GM19372 (cell line): ENCODE measurements at regions not wholly inside any gene's neighbourhood (a gene's known extent, or its start where the extent isn't known, plus 50 kb on each side); places are given as distances from the start of the nearest gene placed in this dataset.

Source experiments
- ATAC-seq: cut with Tn5 transposase; IDR thresholded peaks from one replicate; pipeline ENCODE4 v1.9.1; 2021; ENCODE audit warnings: mild to moderate bottlenecking, low read depth, moderate library complexity; ENCODE audit not compliant: unreplicated experiment

DNA sequence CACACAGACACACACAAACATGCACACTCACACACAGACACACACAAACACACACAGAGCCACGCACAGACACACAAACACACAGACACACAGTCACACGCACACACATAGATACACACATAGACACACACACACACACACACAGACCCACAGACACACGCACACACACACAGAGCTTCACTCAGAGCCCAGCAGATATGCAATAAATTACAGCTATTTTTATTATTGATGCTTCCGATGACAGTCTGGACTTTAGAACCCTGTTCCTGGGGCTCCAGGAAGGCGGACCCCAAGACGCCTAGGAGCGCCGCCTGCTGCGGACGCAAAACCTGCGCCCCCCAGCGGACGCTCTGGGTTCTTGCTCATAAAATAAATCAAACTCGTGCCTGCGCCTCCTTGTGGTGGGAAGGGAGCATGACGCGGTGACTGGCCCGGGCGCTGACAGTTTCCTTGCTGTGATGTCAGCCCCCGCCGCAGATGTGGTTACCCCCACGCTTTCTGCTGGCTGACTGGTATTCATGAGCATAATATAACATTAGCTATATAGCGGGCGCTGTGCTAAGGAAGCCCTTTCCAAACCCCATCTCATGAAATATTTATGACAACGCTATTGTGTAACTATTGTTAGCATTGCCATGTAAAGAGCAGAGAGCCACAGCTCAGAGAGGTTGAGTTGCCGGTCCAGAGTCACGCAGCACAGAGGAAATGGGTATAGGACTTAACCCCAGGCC, 64.4 kb upstream of the TM9SF2 start:
- peak; percentile 55 for ATAC-seq

- ATAC-seq = no peak
Measured at GRCh38 chr13:99439048-99439447, 62.2 kb upstream of the TM9SF2 start.

DNA sequence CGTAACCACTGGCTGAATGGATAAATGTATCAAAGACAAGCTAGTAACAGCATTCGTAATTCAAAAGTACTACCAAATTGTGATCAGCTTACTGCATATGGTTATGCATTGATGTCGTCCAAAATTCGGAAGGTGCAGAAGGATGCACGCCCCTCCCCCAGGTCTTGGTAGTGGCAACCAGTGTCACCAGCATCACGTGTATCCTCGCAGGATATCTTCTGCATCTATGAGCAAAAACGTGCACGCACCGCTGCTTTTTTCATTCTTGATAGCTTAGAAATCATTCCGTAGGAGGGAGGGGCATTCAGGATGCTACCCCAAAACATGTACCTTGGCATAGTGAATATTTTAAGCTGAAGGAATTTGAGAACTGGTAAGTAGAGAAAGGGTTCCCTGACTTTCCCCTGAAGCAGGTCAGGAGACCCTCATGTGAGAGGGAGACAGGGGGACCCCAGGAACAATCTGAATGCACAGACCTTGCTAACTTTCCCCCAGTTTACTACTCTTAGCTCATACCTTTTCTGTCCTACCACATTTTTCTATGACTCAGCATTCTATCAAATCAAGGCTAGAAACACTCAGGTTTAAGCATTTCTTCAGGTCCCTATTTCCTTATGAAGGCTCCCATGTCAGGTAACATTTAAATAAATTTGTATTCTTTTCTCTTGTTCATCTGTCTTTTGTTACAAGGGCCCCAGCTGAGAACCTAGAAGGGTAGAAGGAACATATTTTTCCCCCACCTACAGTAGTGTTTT, 61.2 kb upstream of the TM9SF2 start:
- ATAC-seq = no peak

GRCh38 chr13:99442273-99442895, 58.9 kb upstream of the TM9SF2 start:
- no peak for ATAC-seq

GRCh38 chr13:99446242-99446641, 55.0 kb upstream of the TM9SF2 start:
- no peak for ATAC-seq

DNA sequence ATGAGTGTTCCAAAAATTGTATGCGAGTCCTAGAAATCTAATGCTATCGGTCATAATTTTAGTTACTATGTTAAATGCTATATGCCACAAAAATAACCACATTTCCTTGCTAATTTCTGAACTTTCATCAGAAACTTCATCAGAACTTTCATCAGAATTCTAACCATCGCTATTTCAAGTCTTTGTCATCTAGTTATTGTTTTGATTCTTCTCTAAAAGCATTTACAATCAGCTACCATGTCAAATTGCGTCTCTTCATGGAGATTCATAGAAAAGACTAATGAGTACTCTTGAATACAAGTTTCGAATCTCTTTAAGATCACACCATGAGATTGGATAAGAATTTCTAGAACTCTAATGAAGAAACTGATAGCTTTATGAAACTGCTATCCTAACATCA, 52.7 kb upstream of the TM9SF2 start:
- no peak for ATAC-seq

DNA sequence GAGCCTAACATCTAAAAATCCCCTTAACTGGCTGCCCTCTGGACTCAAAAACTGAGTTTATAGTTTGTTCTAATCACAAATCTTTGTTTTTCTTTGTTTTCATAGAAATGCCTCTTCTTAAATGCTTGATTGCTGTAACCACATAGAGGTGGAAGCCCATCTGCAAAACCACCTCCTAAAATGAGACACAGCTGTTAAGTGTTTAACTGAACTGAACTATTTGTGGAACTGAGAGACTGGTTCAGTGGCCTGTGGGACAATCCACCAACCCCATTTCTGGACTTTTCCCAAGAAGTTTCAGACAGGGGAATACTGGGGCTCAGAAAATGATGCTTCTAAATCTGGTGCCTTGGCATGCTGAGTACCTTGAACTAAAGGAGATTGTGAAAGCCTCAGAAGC, 50.9 kb upstream of the TM9SF2 start:
- no peak for ATAC-seq
